ENCODE measurements at regions not wholly inside any gene's neighbourhood (a gene's known extent, or its start where the extent isn't known, plus 50 kb on each side); places are given as distances from the start of the nearest gene placed in this dataset.

- DNase-seq (ENCODE audit: insufficient read length, low spot score) (no peak), FAIRE-seq (no peak)
- TF ChIP-seq CTCF (IDR thresholded peaks at IDR 0.05; ENCODE audit: insufficient read depth, missing control alignments): no peak
Measured at GRCh38 chr4:176968094-176968493, 175.4 kb upstream of the VEGFC start.

GRCh38 chr4:176969011-176969410 is 176.3 kb upstream of the VEGFC start:
- DNase-seq (ENCODE audit: insufficient read length, low spot score) (no peak), FAIRE-seq (no peak)
- no peak for TF ChIP-seq CTCF (IDR thresholded peaks at IDR 0.05; ENCODE audit: insufficient read depth, missing control alignments)

GRCh38 chr4:176970853-176971252 is 178.1 kb upstream of the VEGFC start:
- FAIRE-seq: no peak
- TF ChIP-seq CTCF (IDR thresholded peaks at IDR 0.05; ENCODE audit: insufficient read depth, missing control alignments): no peak
- no peak for DNase-seq (ENCODE audit: insufficient read length, low spot score)

DNA sequence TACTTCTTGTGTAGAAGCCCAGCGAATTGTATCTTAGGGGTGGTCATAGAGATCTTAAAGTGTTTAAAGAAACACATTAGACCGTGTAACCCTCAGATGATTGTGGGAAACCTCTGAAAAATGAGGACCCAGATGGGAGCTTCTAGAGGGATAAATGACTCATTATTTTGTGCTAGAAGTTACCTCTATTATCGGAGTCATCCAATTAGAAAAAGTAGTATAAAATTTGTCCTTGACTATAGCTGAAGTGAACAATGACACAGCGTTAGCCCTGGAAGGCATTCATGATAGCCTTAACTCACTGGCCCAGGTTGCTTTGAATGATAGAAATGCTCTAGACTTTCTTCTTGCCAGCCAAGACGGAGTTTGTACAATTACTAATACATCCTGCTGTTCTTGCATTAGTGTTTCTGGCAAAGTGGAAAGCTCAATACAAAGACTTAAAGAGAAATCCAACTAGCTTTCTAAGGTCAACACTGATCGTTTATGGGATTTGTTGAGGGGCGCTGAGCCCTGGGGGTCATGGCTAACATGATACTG is 178.9 kb upstream of the VEGFC start:
- FAIRE-seq: no peak
- TF ChIP-seq CTCF (IDR thresholded peaks at IDR 0.05; ENCODE audit: insufficient read depth, missing control alignments): no peak

GRCh38 chr4:176979416-176979815 is 186.7 kb upstream of the VEGFC start:
- DNase-seq (ENCODE audit: insufficient read length, low spot score) (no peak), FAIRE-seq (no peak)
- no peak for TF ChIP-seq CTCF (IDR thresholded peaks at IDR 0.05; ENCODE audit: insufficient read depth, missing control alignments)

More for the DNA sequence above, 178.9 kb upstream of the VEGFC start:
- no peak for DNase-seq (ENCODE audit: insufficient read length, low spot score)

GRCh38 chr4:176981074-176981473 is 188.4 kb upstream of the VEGFC start:
- FAIRE-seq: no peak
- no peak for TF ChIP-seq CTCF (IDR thresholded peaks at IDR 0.05; ENCODE audit: insufficient read depth, missing control alignments)
- no peak for DNase-seq (ENCODE audit: insufficient read length, low spot score)

GRCh38 chr4:176981551-176981950 is 188.8 kb upstream of the VEGFC start:
- FAIRE-seq (no peak), DNase-seq (ENCODE audit: insufficient read length, low spot score) (no peak)
- TF ChIP-seq CTCF (IDR thresholded peaks at IDR 0.05; ENCODE audit: insufficient read depth, missing control alignments): no peak
